Cardiac septum (tissue), 1 donor: ENCODE measurements at regions not wholly inside any gene's neighbourhood (a gene's known extent, or its start where the extent isn't known, plus 50 kb on each side); places are given as distances from the start of the nearest gene placed in this dataset.

Experiments used
- DNase-seq: peaks from one replicate; pipeline ENCODE4 v3.0.0-alpha.2; 2020; ENCODE audit warnings: low spot score
- intact Hi-C: fragments of 100-400 bp; cut with DNase I; formaldehyde crosslinking; loops from one replicate; pipeline ENCODE4 v1.14.0; 2022
- donor health status: DM: no; HTN: no; CAD: no.

DNA sequence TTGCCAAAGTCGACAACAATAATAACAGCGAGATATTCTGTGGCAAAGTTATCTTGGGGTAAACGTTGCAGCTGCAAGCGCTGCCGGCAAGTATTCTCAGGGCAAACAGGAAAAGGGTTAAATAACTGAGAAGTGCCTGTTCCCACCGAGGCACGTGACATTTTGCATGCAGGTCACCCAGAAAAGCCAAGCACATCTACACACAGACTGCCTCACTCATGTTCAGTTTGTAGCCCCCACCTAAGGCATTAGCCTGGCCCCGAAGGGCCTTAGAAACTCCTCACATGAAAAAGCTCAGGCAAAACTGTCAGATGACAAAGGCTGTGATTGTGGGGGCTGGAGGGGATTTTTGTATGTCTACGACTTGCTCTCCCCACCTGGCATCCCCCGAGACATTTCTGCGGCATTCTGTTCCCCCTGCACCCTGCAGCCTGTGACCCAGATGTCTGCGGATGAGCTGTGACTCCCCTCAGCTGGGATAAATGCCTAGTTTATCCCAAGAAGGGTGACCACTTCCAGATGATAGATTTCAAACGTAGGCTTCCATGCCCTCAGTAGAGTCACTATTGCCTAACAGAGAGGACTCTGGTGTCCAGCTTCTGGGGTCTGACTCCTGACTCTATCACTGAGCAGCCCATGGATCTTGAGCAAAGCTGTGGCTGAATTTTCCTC, 215.2 kb upstream of the SIX2 start:
- intact Hi-C loops, result no loop called here
- no peak for DNase-seq

DNA sequence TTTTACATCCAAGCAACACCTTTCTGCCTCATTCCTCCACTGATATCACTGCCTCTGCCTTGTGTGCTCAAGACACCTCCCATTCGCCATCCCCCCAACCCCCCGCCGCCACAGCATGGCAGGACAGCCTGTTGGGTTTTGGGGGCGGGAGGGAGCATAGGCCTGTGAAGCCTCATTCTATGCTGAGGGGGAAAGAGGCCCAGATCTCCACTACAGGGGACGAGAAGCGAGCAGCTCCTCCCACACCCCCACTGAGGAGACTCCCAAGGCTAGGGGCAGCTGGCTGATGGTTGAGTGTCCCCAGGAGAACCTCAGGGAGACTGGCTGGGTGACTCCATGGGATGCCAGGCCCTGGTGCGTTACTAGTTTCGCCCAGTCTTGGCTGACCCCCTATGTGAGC, 214.3 kb upstream of the SIX2 start:
- intact Hi-C loops, result no loop called here

DNA sequence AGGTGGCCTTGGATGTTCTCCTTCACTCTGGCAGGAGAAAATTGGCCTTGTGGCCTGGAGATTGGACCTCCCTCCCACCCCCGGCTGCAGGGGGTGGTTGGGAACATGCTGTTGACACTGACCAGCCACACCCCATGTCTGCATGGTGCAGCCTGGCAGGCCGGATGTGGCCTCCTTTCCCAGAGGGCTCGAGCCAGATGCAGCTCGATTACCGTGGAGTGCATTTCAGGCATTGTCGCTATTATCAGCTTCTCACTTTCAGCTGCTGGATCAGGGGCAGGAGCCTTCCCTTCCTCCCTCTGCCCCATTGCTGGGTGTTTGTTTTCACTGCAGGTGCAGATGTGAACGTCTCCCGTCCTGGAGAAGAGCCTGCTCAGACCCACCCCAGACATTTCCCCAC, 211.0 kb upstream of the SIX2 start:
- DNase-seq, result no peak
- intact Hi-C loops, result no loop called here

More for the DNA sequence above, 214.3 kb upstream of the SIX2 start:
- no peak for DNase-seq

DNA sequence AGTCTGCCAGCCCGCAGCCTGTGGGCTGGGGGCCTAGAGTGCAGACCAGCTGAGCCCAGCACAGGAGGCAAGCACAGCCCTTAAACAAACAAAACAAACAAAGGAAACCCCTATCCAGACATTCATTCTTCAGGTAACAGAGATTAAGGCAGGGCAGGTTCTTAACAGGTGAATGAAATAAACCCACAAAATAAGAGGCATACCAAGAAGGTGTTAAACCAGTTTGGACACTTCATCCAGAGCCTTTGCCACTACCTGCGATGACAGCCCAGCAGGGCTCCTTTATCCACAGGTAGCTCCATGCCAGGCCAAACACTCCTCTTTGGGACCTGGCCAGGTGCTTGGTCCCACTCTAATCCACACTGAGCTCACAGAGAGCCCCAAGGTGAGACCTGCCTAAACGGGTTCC, 209.7 kb upstream of the SIX2 start:
- no peak for DNase-seq
- intact Hi-C loops, result no loop called here

DNA sequence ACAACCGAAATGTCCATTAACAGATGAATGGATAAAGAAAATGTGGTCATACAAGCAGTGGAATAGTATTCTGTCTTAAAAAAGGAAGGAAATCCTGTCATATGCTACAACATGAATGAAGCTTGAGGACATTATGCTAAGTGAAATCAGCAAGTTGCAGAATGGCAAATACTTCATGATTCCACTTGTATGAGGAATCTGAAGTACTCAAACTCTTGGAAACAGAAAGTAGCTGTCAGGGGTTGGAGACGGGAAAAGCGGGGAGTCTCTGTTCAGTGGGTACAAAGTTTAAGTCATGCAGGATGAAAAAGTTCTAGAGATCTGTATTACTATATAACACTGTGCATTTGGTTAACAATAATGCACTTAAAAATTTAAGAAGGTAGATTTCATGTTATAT, 209.0 kb upstream of the SIX2 start:
- intact Hi-C loops, result no loop called here
- no peak for DNase-seq

DNA sequence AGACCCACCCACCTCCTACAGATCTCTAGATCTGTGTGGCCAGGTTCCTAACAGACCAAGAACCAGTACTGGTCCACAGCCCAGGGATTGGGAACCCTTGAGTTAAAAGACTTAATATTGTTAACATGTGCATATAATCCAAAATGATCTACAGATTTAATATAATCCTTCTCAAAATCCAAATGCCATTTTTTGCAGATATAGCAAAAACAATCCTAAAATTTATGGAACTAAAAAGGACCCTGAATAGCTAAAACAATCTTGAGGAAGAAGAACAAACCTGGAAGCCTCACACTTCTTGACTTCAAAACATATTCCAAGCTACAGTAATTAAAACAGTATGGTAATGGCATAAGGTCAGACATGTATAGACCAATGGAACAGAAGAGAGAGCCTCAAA, 206.9 kb upstream of the SIX2 start:
- intact Hi-C loops, result no loop called here
- DNase-seq, result no peak

DNA sequence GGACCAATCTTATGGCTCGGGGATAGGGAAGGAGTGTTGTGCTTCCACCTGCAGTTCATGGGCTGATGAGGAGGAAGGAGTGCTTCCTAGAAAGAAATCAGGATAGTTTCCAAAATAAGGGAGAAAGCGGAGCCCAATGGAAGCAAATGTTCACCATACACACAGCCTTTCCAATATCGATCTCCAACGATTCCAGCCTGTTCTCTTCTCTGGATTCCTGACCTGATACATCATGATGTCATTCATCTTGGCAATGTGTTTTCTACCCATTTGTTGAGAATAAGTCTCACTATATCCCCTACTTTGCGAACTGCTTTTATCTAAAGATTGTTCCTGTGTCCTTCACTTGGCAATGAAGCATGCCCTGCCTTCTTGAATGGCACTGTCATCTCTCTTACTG, 205.3 kb upstream of the SIX2 start:
- intact Hi-C loops, result no loop called here

DNA sequence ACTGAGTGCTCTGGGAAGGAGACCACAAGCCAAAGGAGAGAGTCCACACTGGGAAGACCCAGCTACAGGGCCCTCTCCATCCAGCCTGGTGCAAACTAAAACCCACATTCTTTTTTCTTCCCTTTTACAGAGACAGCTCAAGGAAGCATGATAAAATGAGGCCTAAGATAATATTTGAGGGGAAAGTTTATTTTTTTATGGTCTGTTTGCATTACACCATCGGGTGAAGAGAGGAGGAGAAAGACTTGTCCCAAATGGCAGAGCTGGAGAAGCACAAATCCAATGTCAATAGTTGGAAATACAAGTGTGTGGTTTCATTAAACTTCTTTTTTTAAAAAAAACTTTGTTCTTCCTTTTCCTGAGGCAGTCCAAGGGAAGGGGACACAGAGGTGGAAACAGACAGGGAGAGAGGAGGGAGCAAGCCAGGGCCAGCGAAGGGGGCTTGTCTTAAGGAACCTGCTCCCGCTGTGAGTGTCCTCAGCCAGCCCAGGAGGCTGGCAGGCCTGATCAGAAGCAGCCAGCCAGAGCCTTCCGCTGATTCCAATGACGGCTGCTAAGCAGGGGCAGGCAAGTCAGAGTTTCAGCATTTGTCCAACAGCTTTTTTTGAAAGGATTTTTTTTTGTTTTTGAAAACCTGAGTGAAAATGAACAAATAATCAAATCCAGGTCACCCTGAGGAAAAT, 203.8 kb upstream of the SIX2 start:
- intact Hi-C loops, result no loop called here
- DNase-seq, result no peak

More for the DNA sequence above, 205.3 kb upstream of the SIX2 start:
- no peak for DNase-seq

DNA sequence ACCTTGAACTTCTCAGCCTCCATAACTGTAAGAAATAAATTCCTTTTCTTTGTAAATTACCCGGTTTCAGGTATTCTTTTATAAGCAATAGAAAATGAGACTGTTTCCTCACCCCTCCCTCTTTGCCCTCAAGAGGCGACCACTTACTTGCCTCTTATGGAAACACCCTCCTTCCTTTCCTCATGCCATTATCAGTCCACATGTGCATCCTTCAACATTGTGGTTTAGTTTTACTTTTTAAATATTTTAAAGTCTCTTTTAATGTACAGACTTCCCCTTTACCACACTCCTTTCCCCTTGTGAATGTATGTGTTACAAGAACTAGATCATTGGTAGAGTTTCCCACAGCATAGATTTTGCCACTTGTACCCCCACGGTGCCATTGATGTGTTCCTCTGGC, 202.4 kb upstream of the SIX2 start:
- no peak for DNase-seq
- intact Hi-C loops, result no loop called here

DNA sequence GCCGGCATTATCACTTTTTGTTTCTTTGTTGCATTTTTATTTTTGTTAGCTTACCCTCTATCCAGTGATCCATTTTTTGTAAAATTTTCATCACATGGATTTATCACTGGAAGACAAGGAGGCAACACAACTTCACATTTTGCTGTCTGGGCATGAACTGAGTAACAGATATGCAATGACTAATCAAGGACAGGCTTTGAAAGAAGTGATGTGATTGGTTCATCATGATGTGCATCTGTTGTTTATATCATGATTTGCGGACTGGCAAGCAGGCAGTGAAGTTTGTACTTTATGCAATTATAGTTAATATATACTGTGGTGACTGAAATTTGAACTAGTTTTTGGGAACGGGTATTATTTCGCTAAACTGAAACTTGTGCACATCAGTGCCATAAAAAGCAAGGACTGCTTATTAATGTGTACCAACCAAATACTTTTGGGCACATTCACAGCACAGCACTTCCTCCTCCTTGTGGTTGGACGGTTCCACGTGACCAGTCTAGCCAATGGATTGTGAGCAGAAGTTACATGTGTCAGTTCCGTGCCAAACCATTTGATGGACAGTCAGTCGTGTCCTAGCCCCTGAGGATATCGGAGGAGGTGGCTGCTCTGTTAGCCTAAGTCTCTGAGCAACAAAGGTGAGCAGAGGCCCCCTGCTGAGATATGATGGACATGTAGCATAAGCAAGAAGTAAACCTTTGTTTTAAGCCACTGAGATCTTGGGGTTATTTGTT, 201.4 kb upstream of the SIX2 start:
- DNase-seq, result no peak
- intact Hi-C loops, result no loop called here

DNA sequence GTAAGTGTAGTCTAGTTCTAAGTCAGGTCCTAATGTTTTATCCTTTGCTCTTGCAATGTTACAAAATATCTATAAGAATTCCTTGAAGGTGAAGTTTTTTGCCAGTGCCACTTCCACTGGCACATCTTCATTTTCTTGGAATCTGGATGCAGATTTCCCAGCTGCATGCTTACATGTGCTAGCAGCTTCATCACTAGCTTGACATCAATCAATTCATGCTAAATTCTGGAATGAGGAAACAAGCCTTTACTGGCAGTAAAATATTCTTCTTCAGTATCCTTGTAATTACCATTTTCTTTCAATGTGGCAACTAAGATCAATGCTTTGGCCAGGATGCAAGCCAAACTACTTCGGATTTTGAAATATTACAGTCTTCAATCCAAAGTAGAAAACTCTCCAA, 200.6 kb upstream of the SIX2 start:
- intact Hi-C loops, result no loop called here
- no peak for DNase-seq

DNA sequence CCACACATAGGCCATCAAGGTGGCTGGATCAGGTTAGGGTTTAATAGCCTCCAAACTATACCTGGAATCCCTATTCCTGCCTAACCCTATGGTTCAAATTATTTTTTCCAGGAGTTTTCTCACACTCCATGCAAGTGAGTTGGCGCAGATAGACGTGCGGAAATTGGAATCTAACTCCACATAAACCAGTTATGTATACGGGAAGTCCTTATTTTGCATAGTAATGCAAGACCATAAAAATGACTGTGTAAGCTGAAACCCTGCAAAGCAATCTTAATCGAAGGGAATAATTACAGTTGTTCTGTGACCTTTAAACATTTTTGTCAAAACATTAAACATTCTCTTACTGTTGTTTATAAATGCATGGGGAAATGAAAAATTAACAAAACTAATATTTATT, 200.1 kb upstream of the SIX2 start:
- intact Hi-C loops, result no loop called here
- DNase-seq, result no peak

DNA sequence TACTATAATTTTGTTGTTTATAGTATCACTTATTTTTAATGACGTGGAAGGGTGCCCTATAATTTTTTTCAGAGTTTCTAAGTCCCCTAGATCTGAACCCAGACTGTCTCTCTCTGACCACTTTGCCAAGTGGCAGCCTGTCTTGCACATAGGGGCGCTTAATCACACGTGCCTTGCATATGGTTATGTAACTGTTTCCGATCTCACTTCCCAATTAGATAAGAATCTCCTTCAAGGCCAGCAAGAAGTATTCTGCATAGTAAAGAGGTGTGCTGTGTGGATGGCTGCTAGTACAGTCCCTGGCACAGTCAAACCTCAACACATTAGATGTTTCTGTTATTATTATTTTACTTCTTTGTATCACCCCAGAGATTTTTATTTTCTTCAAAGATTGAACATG, 197.8 kb upstream of the SIX2 start:
- intact Hi-C loops, result no loop called here
- no peak for DNase-seq

DNA sequence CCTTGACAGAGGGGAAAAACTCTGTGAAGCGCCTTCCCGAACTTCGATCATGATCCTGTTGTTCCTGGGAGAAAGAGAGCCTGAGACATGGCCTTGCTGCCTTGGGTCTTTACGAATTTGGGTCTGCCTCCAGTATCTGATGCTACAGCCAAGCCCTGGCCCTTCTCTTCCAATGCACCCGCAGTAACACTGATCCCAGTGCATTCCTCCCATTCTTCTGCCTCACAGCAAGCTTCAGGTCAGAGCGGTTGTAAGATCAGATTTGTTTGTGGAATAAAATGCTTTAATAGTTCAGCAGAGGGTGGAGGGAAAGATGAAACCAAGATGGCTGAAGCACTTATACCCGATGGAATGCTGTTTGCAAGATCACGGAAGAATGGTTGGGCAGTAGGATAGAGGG, 196.7 kb upstream of the SIX2 start:
- DNase-seq, result no peak
- intact Hi-C loops, result no loop called here

DNA sequence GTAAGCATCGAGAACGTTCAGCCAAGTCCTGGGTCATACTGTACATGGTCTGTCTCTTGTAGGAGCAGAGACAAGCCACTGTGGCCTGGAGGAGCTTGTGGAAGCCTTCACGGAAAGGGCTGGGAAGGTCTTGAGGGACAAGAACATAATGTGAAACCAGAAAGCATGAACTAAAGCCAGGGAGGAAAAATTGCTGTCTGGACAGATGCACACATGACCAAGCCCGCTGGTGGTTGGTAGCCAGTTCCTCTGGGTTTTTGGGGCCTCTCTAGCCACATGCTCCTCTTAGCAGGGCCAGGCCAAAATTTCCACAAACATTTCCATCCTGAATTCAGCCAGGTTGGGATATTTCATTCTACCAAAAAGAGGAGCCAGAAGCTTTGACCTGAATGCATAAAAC, 196.2 kb upstream of the SIX2 start:
- DNase-seq, result no peak
- intact Hi-C loops, result no loop called here

DNA sequence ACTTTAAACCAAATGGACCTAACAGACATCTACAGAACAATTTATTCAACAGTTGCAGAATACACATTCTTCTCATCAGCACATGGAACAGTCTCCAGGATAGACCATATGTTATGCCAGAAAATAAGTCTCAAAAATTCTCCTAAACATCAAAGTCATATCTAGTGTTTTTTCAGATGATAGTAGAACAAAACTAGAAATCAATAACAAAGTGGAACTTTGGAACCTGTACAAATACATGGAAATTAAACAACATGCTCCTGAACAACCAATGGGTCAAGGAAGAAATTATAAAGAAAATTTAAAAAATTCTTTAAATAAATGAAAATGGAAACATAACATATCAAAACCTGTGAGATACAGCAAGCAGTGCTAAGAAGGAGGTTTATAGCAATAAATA, 194.1 kb upstream of the SIX2 start:
- intact Hi-C loops, result no loop called here
- DNase-seq, result no peak

DNA sequence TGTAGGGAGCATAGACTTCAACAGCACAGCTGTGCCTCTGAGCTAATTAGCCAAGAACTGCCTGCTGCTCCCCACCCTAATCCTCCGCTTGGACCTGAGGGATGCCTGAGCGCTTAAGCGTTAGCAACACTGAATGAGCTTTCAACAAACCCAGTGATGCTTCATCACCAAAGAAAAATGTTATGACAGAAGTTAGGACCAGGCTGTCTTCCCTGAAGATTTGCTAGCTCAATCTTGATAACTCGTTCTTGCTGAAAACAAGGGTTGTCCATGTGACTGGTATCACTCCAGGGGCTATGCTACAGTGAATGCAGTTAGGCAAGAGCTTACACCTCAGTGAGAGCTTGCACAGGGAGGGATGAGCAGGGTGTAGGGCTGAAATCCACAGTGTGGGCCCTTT, 190.7 kb upstream of the SIX2 start:
- no peak for DNase-seq
- intact Hi-C loops, result no loop called here

DNA sequence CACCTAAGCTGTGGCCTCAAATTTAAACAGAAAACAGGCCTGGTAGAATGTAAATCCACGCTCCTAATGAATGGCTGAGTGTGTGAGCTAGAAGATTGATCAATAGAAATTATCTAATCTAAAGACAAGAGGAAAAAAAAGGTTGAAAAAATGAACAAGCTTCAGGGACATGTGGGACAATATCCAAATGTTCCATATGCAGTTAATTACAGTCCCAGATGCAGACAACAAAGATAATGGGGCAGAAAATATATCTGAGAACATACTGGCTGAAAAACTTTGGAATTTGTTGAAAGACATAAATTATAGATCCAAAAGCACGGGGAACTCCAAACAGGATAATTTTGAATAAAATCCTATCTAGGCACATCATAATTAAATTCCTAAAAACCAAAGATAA, 186.7 kb upstream of the SIX2 start:
- DNase-seq, result no peak
- intact Hi-C loops, result no loop called here

DNA sequence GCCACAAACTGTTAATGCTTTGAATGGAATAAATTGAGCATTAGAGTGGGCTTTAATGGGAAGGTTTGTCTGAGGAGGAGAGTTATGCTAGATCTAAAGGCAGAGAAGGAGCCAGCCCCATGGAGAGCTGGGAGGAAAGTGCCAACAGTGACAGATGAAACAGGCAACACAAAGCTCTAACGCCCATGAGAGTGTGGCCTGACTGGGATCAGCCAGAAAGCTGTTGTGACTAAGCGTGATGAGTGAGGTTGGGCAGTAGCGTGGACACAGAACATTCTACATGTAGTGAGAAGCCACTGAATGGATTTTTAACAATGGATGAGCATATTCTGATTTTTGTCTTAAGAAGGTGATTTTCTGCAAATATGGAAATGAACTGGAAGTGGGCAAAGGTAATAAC, 185.3 kb upstream of the SIX2 start:
- intact Hi-C loops, result no loop called here
- no peak for DNase-seq

DNA sequence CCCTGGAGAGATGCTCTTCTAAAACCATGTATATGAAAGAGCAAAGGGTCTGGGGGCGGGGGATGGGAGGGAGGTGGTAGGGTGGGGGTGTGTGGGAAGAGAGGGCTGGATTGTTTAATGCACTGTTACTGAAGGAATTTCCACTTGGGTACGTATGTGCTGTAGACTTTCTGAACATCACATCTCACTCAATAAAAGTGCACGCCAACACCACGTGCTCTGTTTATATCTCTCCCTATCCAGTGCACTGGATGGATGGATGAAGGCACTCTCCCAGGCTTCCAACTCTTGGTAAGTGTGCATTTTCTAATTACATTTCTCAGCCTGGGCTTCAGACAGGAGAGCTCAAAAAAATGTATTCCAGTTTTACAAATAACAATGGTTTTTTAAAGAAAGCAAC, 184.3 kb upstream of the SIX2 start:
- intact Hi-C loops, result no loop called here
- no peak for DNase-seq

DNA sequence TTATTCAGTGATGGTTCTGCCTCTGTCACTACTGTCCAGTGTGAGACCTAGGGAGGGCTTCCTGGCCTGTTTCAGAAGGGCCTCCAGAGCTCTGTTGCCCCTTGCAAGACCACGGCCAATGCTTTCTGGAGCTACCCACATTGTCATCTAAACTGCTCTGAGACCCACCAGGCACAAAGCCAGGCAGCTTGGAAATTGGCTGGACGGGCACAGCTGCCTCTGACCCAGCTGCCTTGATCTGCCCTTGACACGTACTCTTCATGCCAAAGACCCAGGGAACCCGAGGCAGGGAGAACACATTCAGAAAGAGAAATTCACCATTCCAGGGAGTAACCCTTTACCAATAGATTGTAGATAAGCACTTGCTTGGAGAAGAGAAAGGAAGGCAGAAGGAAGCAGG, 183.7 kb upstream of the SIX2 start:
- intact Hi-C loops, result no loop called here
- DNase-seq, result no peak
